CD14-positive monocyte (primary cell): ENCODE measurements at regions not wholly inside any gene's neighbourhood (a gene's known extent, or its start where the extent isn't known, plus 50 kb on each side); places are given as distances from the start of the nearest gene placed in this dataset.

Experiments used
- DNase-seq, 3 donors: peaks; one replicate each; pipeline ENCODE4 v3.0.0-alpha.2; 2011 to 2022
- H2AFZ ChIP-seq: 2 replicates; pipeline ENCODE4 v1.6.0; 2012; ENCODE audit warnings: mild to moderate bottlenecking, low read depth, low read length, inconsistent platforms; ENCODE audit not compliant: insufficient read depth, poor library complexity, severe bottlenecking
- H3K27ac ChIP-seq, 2 donors: 1 replicate in 1 of 2; 2 replicates in 1 of 2; pipeline ENCODE4 v1.5.1; 2012 to 2013; ENCODE audit warnings: low read length in 2 of 2, control low read depth in 1 of 2, inconsistent platforms in 1 of 2, low read depth in 1 of 2, mild to moderate bottlenecking in 1 of 2
- H3K27me3 ChIP-seq, 2 donors: one replicate each; pipeline versions ENCODE4 v1.6.0 to v1.6.1; 2011 to 2013; ENCODE audit warnings: low read length in 2 of 2; ENCODE audit not compliant: control insufficient read depth in 2 of 2, insufficient read depth in 2 of 2
- H3K36me3 ChIP-seq, 2 donors: replicated peaks in 1 of 2; 1 replicate in 1 of 2; 2 replicates in 1 of 2; pipeline versions ENCODE4 v1.5.1 to v1.6.1; 2012 to 2013; ENCODE audit warnings: low read length in 2 of 2, control low read depth in 1 of 2, inconsistent platforms in 1 of 2, mild to moderate bottlenecking in 1 of 2; ENCODE audit not compliant: insufficient read depth in 2 of 2, control insufficient read depth in 1 of 2
- H3K4me1 ChIP-seq, 2 donors: 1 replicate in 1 of 2; 2 replicates in 1 of 2; pipeline versions ENCODE4 v1.5.1 to v1.6.1; 2012 to 2013; ENCODE audit warnings: low read length in 2 of 2, control low read depth in 1 of 2, inconsistent platforms in 1 of 2, mild to moderate bottlenecking in 1 of 2, moderate library complexity in 1 of 2; ENCODE audit not compliant: insufficient read depth in 2 of 2, control insufficient read depth in 1 of 2
- H3K4me2 ChIP-seq: replicated peaks from 2 replicates; pipeline ENCODE3; 2012; ENCODE audit warnings: low read length, moderate library complexity, mild to moderate bottlenecking; ENCODE audit not compliant: poor library complexity, severe bottlenecking; ENCODE audit errors: extremely low read depth
- H3K4me3 ChIP-seq, 3 experiments: fragments of 200-600 bp in 1 of 3; sonication (generic) in 1 of 3; replicated peaks in 1 of 3; 1 replicate in 2 of 3; 2 replicates in 1 of 3; pipeline ENCODE4 v1.5.1; 2011 to 2013; ENCODE audit warnings: low read length in 3 of 3, mild to moderate bottlenecking in 3 of 3, control low read depth in 2 of 3, low read depth in 2 of 3, inconsistent platforms in 1 of 3, moderate library complexity in 1 of 3
- H3K79me2 ChIP-seq: 2 replicates; pipeline ENCODE4 v1.6.0; 2012; ENCODE audit warnings: mild to moderate bottlenecking, control low read depth, inconsistent platforms, low read length, moderate library complexity; ENCODE audit not compliant: insufficient read depth
- H3K9ac ChIP-seq: 2 replicates; pipeline ENCODE4 v1.6.0; 2017; ENCODE audit warnings: low read length, mild to moderate bottlenecking; ENCODE audit not compliant: insufficient read depth, poor library complexity, severe bottlenecking
- H3K9me3 ChIP-seq, 2 donors: replicated peaks in 1 of 2; 1 replicate in 1 of 2; 2 replicates in 1 of 2; pipeline versions ENCODE4 v1.5.1 to v1.6.1; 2012 to 2013; ENCODE audit warnings: low read length in 2 of 2, control low read depth in 1 of 2; ENCODE audit not compliant: control insufficient read depth in 1 of 2, insufficient read depth in 1 of 2
- H4K20me1 ChIP-seq: 2 replicates; pipeline ENCODE4 v1.6.0; 2012; ENCODE audit warnings: mild to moderate bottlenecking, low read length, control low read depth, moderate library complexity; ENCODE audit not compliant: insufficient read depth
- H3K27ac Mint-ChIP-seq, 7 donors: one replicate each; pipeline ENCODE4 v1.8.0; 2020; ENCODE audit warnings: mild to moderate bottlenecking in 7 of 7, mixed read lengths in 7 of 7, moderate library complexity in 6 of 7, inconsistent platforms in 2 of 7
- H3K27me3 Mint-ChIP-seq, 3 donors: one replicate each; pipeline ENCODE4 v1.8.0; 2021 to 2022; ENCODE audit warnings: low read depth in 3 of 3, mild to moderate bottlenecking in 3 of 3, mixed read lengths in 3 of 3, moderate library complexity in 3 of 3, inconsistent platforms in 1 of 3
- H3K36me3 Mint-ChIP-seq, 2 donors: one replicate each; pipeline ENCODE4 v1.8.0; 2020; ENCODE audit warnings: mixed read lengths in 2 of 2, inconsistent platforms in 1 of 2, mild to moderate bottlenecking in 1 of 2
- H3K4me1 Mint-ChIP-seq: one replicate; pipeline ENCODE4 v1.8.0; 2020; ENCODE audit warnings: mild to moderate bottlenecking, mixed read lengths
- H3K4me3 Mint-ChIP-seq, 2 donors: one replicate each; pipeline ENCODE4 v1.8.0; 2020; ENCODE audit warnings: mild to moderate bottlenecking in 2 of 2, mixed read lengths in 2 of 2, moderate library complexity in 1 of 2
- H3K9me3 Mint-ChIP-seq, 7 donors: one replicate each; pipeline ENCODE4 v1.8.0; 2020 to 2022; ENCODE audit warnings: mixed read lengths in 7 of 7, mild to moderate bottlenecking in 6 of 7, moderate library complexity in 6 of 7, inconsistent platforms in 2 of 7
- CTCF ChIP-seq: fragments of 200-600 bp; IDR thresholded peaks from one replicate; pipeline ENCODE4 v1.8.0; 2022; ENCODE audit warnings: antibody characterized with exemption, mild to moderate bottlenecking
- WGBS: methylation state at CpG from one replicate; pipeline ENCODE4 v1.1.5; 2013; ENCODE audit warnings: missing lambda C conversion rate; ENCODE audit not compliant: insufficient coverage; 5-methylcytosine and 5-hydroxymethylcytosine counted together
- intact Hi-C, 2 donors: fragments of 100-400 bp; cut with micrococcal nuclease; formaldehyde crosslinking; loops; one replicate each; pipeline versions ENCODE4 v1.15.0 to v1.15.1; 2023

- Histone ChIP-seq H3K27ac (no peak overlapping the region), H3K27me3 (no peaks in the 10 kb centered on the region), H3K79me2 (no peaks in the 10 kb centered on the region), H4K20me1 (no peaks in the 10 kb centered on the region), H3K9me3 (no peaks in the 10 kb centered on the region), H3K9ac (no peak overlapping the region), H3K4me1 (no peaks in the 10 kb centered on the region), H3K36me3 (no peaks in the 10 kb centered on the region), H3K4me3 (no peak overlapping the region), H2AFZ (no peak overlapping the region), H3K4me2 (no peak overlapping the region)
- Mint-ChIP-seq H3K27me3 (no peaks in the 10 kb centered on the region), H3K4me3 (peak overlapping the region in 1 of 2 donors; percentile 25), H3K4me1 (no peaks in the 10 kb centered on the region), H3K36me3 (no peaks in the 10 kb centered on the region), H3K27ac (no peak overlapping the region), H3K9me3 (no peaks in the 10 kb centered on the region)
- DNase-seq: no peak
- no CpG with 5 or more reads among the region's 3 CpGs for WGBS
- no peak for TF ChIP-seq CTCF
- intact Hi-C loops: no loop called here
Measured at GRCh38 chr5:92022415-92023140, 639.5 kb upstream of the ARRDC3 start.

- H3K27me3 Mint-ChIP-seq: peaks cover 0 to 1% (median 0%) of the 10 kb centered on the region in 3 donors
- Histone ChIP-seq H3K4me2 (no peak overlapping the region), H2AFZ (no peak overlapping the region)
Measured at GRCh38 chr5:92019376-92019990, 636.4 kb upstream of the ARRDC3 start.

More at GRCh38 chr5:92019376-92019990, 636.4 kb upstream of the ARRDC3 start:
- WGBS: no CpG with 5 or more reads among the region's 2 CpGs
- Histone ChIP-seq H3K4me1 (no peaks in the 10 kb centered on the region), H3K4me3 (no peak overlapping the region), H4K20me1 (no peaks in the 10 kb centered on the region), H3K9me3 (no peaks in the 10 kb centered on the region), H3K27ac (no peak overlapping the region), H3K9ac (no peak overlapping the region), H3K36me3 (no peaks in the 10 kb centered on the region), H3K27me3 (no peaks in the 10 kb centered on the region), H3K79me2 (no peaks in the 10 kb centered on the region)
- no peak for TF ChIP-seq CTCF
- H3K4me3 Mint-ChIP-seq: no peak overlapping the region
- no peaks in the 10 kb centered on the region for H3K9me3 Mint-ChIP-seq
- no peaks in the 10 kb centered on the region for H3K36me3 Mint-ChIP-seq
- intact Hi-C loops: no loop called here
- DNase-seq: no peak
- H3K27ac Mint-ChIP-seq: no peak overlapping the region
- no peaks in the 10 kb centered on the region for H3K4me1 Mint-ChIP-seq
